Neuron (in vitro differentiated cells): ENCODE measurements at regions not wholly inside any gene's neighbourhood (a gene's known extent, or its start where the extent isn't known, plus 50 kb on each side); places are given as distances from the start of the nearest gene placed in this dataset.

Experiments
- H2AFZ ChIP-seq: one replicate; pipeline ENCODE4 v1.6.1; 2013; ENCODE audit warnings: low read depth, mild to moderate bottlenecking, inconsistent platforms, low read length, moderate library complexity
- H3K27me3 ChIP-seq: one replicate; pipeline ENCODE4 v1.6.1; 2013; ENCODE audit warnings: low read length; ENCODE audit not compliant: insufficient read depth
- H3K36me3 ChIP-seq: one replicate; pipeline ENCODE4 v1.6.1; 2013; ENCODE audit warnings: low read length; ENCODE audit not compliant: insufficient read depth
- H3K4me1 ChIP-seq: one replicate; pipeline ENCODE4 v1.6.1; 2013; ENCODE audit warnings: low read length; ENCODE audit not compliant: insufficient read depth
- H3K4me3 ChIP-seq: 2 replicates; pipeline ENCODE4 v1.5.1; 2013; ENCODE audit warnings: mild to moderate bottlenecking, low read length, moderate library complexity
- H3K9me3 ChIP-seq: one replicate; pipeline ENCODE4 v1.6.1; 2013; ENCODE audit warnings: low read length

GRCh38 chr15:29430831-29431230 is 161.2 kb upstream of the NSMCE3 start:
- Histone ChIP-seq H3K4me1 (no peaks in the 10 kb centered on the region), H3K4me3 (no peak overlapping the region), H3K36me3 (no peaks in the 10 kb centered on the region), H3K9me3 (peaks cover 1% of the 10 kb centered on the region), H2AFZ (no peak overlapping the region), H3K27me3 (no peaks in the 10 kb centered on the region)

- Histone ChIP-seq H3K9me3 (peaks cover 1% of the 10 kb centered on the region), H3K27me3 (no peaks in the 10 kb centered on the region), H3K4me1 (no peaks in the 10 kb centered on the region), H3K4me3 (no peak overlapping the region), H2AFZ (no peak overlapping the region), H3K36me3 (no peaks in the 10 kb centered on the region)
Measured at GRCh38 chr15:29430124-29430523, 160.5 kb upstream of the NSMCE3 start.

DNA sequence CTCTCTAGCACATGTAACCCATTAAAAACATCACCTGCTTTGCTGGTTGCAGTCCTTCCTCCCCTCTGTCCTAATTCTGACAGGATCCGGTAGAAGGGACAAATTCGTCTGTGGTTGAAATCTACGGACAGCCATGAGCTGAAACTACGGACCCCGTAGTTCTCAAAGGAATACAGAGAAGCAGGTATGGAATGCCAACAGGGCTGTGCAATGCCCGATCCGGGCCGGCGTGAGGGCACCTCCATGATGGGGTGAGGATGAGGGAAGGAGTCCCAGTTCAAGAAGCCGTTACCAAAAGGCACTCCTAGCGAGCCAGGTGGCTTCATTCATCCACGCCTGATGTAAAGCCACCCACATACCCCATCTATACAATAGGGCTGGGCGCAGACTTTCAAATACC is 160.0 kb upstream of the NSMCE3 start:
- Histone ChIP-seq H3K4me1 (no peaks in the 10 kb centered on the region), H2AFZ (no peak overlapping the region), H3K36me3 (no peaks in the 10 kb centered on the region), H3K27me3 (no peaks in the 10 kb centered on the region), H3K4me3 (no peak overlapping the region), H3K9me3 (peaks cover 1% of the 10 kb centered on the region)

DNA sequence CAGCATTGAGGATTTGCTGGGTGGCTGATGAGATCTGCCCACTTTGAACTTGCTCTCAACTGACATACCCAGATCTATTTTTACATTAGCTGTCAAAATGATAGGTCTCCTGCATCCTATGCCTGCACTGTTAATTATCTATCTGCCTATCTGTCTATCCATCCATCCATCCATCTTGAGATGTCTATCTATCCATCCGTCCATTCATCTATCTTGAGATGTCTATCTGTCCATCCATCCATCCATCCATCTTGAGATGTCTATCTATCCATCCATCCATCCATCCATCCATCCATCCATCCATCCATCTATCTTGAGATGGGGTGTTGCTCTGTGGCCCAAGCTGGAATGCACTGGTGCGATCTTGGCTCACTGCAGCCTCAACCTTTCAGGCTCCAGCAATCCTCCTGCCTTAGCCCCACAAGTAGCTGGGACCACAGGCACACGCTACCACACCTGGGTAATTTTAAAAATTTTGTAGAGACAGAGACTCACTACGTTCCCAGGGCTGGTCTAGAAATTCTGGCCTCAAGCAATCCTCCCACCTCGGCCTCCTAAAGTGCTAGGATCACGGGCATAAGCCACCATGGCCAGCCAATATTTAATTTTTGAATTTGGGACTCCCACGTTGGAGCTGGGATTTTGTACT is 159.4 kb upstream of the NSMCE3 start:
- no peaks in the 10 kb centered on the region for H3K36me3 ChIP-seq
- no peaks in the 10 kb centered on the region for H3K27me3 ChIP-seq

DNA sequence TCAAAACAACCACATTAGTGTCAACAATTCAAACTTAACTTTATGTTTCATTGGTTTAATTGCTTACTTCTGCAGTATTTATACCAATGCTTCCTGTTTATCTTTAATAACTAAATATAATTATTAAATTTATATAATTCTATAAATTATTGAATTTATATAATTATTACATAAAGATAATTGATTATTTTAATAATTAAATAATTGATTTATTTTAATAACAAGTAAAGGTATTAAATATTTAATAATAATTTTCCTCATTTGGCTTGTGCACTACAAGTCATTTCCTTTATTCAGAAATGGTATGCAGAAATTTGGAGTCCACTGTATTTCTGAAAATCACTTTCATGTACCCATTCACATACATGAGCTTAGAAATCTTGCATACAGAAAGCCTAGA is 156.2 kb upstream of the NSMCE3 start:
- Histone ChIP-seq H3K4me3 (no peak overlapping the region), H3K36me3 (no peaks in the 10 kb centered on the region), H3K9me3 (peaks cover 1% of the 10 kb centered on the region), H2AFZ (no peak overlapping the region), H3K4me1 (no peaks in the 10 kb centered on the region), H3K27me3 (no peaks in the 10 kb centered on the region)

More for the DNA sequence above, 159.4 kb upstream of the NSMCE3 start:
- no peaks in the 10 kb centered on the region for H3K4me1 ChIP-seq
- no peak overlapping the region for H2AFZ ChIP-seq
- H3K9me3 ChIP-seq, result peaks cover 1% of the 10 kb centered on the region
- H3K4me3 ChIP-seq, result no peak overlapping the region

- peaks cover 1% of the 10 kb centered on the region for H3K9me3 ChIP-seq
- no peak overlapping the region for H3K4me3 ChIP-seq
- H3K27me3 ChIP-seq, result no peaks in the 10 kb centered on the region
- no peaks in the 10 kb centered on the region for H3K36me3 ChIP-seq
- no peak overlapping the region for H2AFZ ChIP-seq
- no peaks in the 10 kb centered on the region for H3K4me1 ChIP-seq
Measured at GRCh38 chr15:29424118-29424517, 154.5 kb upstream of the NSMCE3 start.

- H3K27me3 ChIP-seq, result no peaks in the 10 kb centered on the region
- no peaks in the 10 kb centered on the region for H3K36me3 ChIP-seq
- peaks cover 1% of the 10 kb centered on the region for H3K9me3 ChIP-seq
Measured at GRCh38 chr15:29422606-29423005, 153.0 kb upstream of the NSMCE3 start.

GRCh38 chr15:29420188-29420587 is 150.6 kb upstream of the NSMCE3 start:
- Histone ChIP-seq H3K36me3 (no peaks in the 10 kb centered on the region), H3K4me3 (no peak overlapping the region), H2AFZ (no peak overlapping the region), H3K4me1 (no peaks in the 10 kb centered on the region), H3K27me3 (no peaks in the 10 kb centered on the region), H3K9me3 (no peaks in the 10 kb centered on the region)

More at GRCh38 chr15:29422606-29423005, 153.0 kb upstream of the NSMCE3 start:
- Histone ChIP-seq H3K4me1 (no peaks in the 10 kb centered on the region), H3K4me3 (no peak overlapping the region), H2AFZ (no peak overlapping the region)

- Histone ChIP-seq H3K4me1 (no peaks in the 10 kb centered on the region), H3K4me3 (no peak overlapping the region), H3K27me3 (no peaks in the 10 kb centered on the region), H3K9me3 (no peaks in the 10 kb centered on the region), H2AFZ (no peak overlapping the region), H3K36me3 (no peaks in the 10 kb centered on the region)
Measured at GRCh38 chr15:29418931-29419330, 149.3 kb upstream of the NSMCE3 start.

- no peak overlapping the region for H3K4me3 ChIP-seq
Measured at GRCh38 chr15:29418178-29418577, 148.6 kb upstream of the NSMCE3 start.

DNA sequence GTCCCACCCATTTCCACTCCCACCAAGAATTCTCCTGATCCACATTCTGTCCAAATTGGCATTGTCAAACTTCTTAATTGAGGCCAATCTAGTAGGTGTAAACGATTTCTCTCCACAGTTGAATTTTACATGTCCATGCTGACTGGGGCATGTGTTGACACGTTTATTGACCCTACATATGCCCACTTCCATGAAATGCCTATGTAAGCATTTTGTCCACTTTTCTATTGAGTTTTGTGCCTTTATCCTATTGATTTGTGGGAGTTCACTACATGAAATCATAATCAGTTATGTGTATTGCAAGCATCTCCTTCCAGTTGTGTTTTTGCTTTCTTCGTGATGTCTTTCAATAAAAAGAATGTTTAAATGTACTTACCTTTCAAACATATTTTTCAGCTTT is 141.7 kb upstream of the NSMCE3 start:
- Histone ChIP-seq H3K4me1 (no peaks in the 10 kb centered on the region), H2AFZ (no peak overlapping the region), H3K9me3 (no peaks in the 10 kb centered on the region), H3K27me3 (no peaks in the 10 kb centered on the region), H3K4me3 (no peak overlapping the region), H3K36me3 (no peaks in the 10 kb centered on the region)

More at GRCh38 chr15:29418178-29418577, 148.6 kb upstream of the NSMCE3 start:
- Histone ChIP-seq H3K27me3 (no peaks in the 10 kb centered on the region), H3K9me3 (no peaks in the 10 kb centered on the region), H3K4me1 (no peaks in the 10 kb centered on the region), H2AFZ (no peak overlapping the region), H3K36me3 (no peaks in the 10 kb centered on the region)

GRCh38 chr15:29410338-29410737 is 140.7 kb upstream of the NSMCE3 start:
- no peaks in the 10 kb centered on the region for H3K27me3 ChIP-seq
- no peaks in the 10 kb centered on the region for H3K4me1 ChIP-seq
- no peak overlapping the region for H2AFZ ChIP-seq
- no peaks in the 10 kb centered on the region for H3K9me3 ChIP-seq
- H3K4me3 ChIP-seq, result no peak overlapping the region
- no peaks in the 10 kb centered on the region for H3K36me3 ChIP-seq

GRCh38 chr15:29409890-29410289 is 140.3 kb upstream of the NSMCE3 start:
- H3K36me3 ChIP-seq, result no peaks in the 10 kb centered on the region
- no peak overlapping the region for H3K4me3 ChIP-seq
- H3K4me1 ChIP-seq, result no peaks in the 10 kb centered on the region
- no peaks in the 10 kb centered on the region for H3K9me3 ChIP-seq
- H2AFZ ChIP-seq, result no peak overlapping the region
- H3K27me3 ChIP-seq, result no peaks in the 10 kb centered on the region

DNA sequence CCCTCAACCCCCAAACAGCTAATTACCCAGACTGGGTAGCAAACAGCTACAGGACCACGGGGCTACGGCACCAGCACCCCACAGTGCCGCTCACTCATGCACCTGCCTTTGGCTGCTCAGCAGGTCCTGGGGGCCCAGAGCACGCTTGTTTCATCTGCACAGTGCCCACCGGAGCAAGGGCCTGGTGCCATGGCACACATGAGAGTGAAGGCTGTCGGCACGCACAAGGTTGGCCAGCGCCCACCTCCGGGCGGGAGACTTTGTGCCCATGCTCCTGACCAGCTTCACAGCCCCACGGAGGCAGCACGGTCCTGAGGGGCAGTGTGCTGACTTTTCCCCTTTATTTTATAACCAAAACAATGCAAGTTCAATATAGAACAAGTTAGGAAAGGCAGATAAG is 135.9 kb upstream of the NSMCE3 start:
- no peak overlapping the region for H3K4me3 ChIP-seq
- no peaks in the 10 kb centered on the region for H3K27me3 ChIP-seq
- H3K36me3 ChIP-seq, result no peaks in the 10 kb centered on the region

More for the DNA sequence above, 135.9 kb upstream of the NSMCE3 start:
- Histone ChIP-seq H2AFZ (no peak overlapping the region), H3K9me3 (no peaks in the 10 kb centered on the region), H3K4me1 (no peaks in the 10 kb centered on the region)
